ENCODE measurements at regions not wholly inside any gene's neighbourhood (a gene's known extent, or its start where the extent isn't known, plus 50 kb on each side); places are given as distances from the start of the nearest gene placed in this dataset.
"Not testable (repeated sequence)": the region's sequence is repeated elsewhere in the genome, so short reads cannot be mapped to it uniquely, and the experiment has no call there.

DNA sequence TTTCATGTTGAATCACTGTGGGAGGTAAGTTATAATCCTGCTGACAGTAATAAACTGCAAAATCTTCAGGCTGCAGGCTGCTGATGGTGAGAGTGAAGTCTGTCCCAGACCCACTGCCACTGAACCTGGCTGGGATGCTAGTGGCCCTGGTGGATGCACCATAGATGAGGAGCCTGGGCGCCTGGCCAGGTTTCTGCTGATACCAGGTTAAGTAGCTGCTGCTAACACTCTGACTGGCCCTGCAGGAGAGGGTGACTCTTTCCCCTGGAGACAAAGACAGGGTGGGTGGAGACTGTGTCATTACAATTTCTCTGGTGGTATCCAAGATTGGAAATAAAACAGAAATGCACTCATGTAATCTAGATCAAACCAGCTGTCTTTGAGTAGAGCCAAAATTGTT is 287.0 kb downstream of the RPIA start:
- TF ChIP-seq POLR2A, EP300, POLR2AphosphoS5 (IDR thresholded peaks at IDR 0.05): not testable (repeated sequence)
- TF ChIP-seq, protein P1, sequence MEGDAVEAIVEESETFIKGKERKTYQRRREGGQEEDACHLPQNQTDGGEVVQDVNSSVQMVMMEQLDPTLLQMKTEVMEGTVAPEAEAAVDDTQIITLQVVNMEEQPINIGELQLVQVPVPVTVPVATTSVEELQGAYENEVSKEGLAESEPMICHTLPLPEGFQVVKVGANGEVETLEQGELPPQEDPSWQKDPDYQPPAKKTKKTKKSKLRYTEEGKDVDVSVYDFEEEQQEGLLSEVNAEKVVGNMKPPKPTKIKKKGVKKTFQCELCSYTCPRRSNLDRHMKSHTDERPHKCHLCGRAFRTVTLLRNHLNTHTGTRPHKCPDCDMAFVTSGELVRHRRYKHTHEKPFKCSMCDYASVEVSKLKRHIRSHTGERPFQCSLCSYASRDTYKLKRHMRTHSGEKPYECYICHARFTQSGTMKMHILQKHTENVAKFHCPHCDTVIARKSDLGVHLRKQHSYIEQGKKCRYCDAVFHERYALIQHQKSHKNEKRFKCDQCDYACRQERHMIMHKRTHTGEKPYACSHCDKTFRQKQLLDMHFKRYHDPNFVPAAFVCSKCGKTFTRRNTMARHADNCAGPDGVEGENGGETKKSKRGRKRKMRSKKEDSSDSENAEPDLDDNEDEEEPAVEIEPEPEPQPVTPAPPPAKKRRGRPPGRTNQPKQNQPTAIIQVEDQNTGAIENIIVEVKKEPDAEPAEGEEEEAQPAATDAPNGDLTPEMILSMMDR (IDR thresholded peaks at IDR 0.05) = not testable (repeated sequence)
